ENCODE measurements at regions not wholly inside any gene's neighbourhood (a gene's known extent, or its start where the extent isn't known, plus 50 kb on each side); places are given as distances from the start of the nearest gene placed in this dataset.

DNA sequence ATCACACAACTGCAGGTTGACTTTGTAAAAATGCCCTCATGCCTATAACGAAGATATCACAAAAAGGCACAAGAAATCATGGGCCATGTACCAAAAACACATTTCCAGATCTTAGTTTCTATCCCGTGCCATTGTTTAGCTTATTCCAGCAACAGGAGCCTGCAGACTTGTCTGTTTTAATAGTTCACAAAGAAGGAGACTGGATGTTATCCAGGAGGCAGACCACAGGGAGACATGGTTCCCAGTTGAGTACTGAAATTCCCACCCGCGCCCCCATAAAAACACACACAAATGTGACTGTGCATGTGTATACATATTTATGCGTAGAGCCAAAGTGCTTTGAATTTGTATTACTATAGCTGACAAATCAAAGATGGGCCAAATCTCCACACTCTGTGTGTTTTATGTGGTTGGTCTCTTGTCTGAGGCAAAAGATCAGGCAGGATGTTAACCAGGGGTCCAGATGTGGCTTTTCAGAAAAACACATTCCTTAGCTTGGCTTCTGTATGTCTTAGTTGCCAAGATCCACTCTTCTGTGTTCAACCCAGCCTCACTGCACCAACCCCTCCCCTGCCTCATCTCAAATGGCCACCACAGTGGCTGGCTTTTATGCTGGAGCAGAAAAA, 469.2 kb upstream of the DIPK2B start:
- no peak overlapping the region for H3K9ac ChIP-seq (ENCODE audit: low read length)
- no peak overlapping the region for H3K4me2 ChIP-seq (ENCODE audit: low read length)
- H3K9me2 ChIP-seq (ENCODE audit: low read depth, low read length), result no peaks in the 10 kb centered on the region
- no peaks in the 10 kb centered on the region for H3K4me1 ChIP-seq (ENCODE audit: insufficient read depth, low read length, severe bottlenecking)
- no peaks in the 10 kb centered on the region for H3K27me3 ChIP-seq (ENCODE audit: insufficient read depth, low read length)
- H3F3A ChIP-seq (ENCODE audit: insufficient read depth, low read length), result no peaks in the 10 kb centered on the region
- H4K20me1 ChIP-seq (ENCODE audit: insufficient read depth, low read length), result no peaks in the 10 kb centered on the region
- H3K36me3 ChIP-seq (ENCODE audit: insufficient read depth, low read length), result no peaks in the 10 kb centered on the region
- H3K27ac ChIP-seq (ENCODE audit: low read depth, low read length, poor library complexity, severe bottlenecking), result no peak overlapping the region
- H3K4me3 ChIP-seq (ENCODE audit: low read depth, low read length, poor library complexity, severe bottlenecking), result no peak overlapping the region
- H2AFZ ChIP-seq (ENCODE audit: low read length), result no peak overlapping the region
- no peaks in the 10 kb centered on the region for H3K79me2 ChIP-seq (ENCODE audit: insufficient read depth, low read length)
- TF ChIP-seq CTCF (IDR thresholded peaks at IDR 0.05; ENCODE audit: low read length) (no peak), EZH2 (IDR thresholded peaks at IDR 0.05; ENCODE audit: borderline replicate concordance, low read length) (no peak)
- H3K9me3 ChIP-seq (ENCODE audit: low read length), result no peaks in the 10 kb centered on the region

GRCh38 chrX:45668686-45669443, 468.2 kb upstream of the DIPK2B start:
- Histone ChIP-seq H3K9ac (ENCODE audit: low read length) (no peak overlapping the region), H3K4me2 (ENCODE audit: low read length) (no peak overlapping the region), H3K9me3 (ENCODE audit: low read length) (no peaks in the 10 kb centered on the region), H3K27ac (ENCODE audit: low read depth, low read length, poor library complexity, severe bottlenecking) (no peak overlapping the region), H3K27me3 (ENCODE audit: insufficient read depth, low read length) (no peaks in the 10 kb centered on the region), H3K4me3 (ENCODE audit: low read depth, low read length, poor library complexity, severe bottlenecking) (no peak overlapping the region), H3K79me2 (ENCODE audit: insufficient read depth, low read length) (no peaks in the 10 kb centered on the region), H3F3A (ENCODE audit: insufficient read depth, low read length) (no peaks in the 10 kb centered on the region), H3K4me1 (ENCODE audit: insufficient read depth, low read length, severe bottlenecking) (no peaks in the 10 kb centered on the region), H3K9me2 (ENCODE audit: low read depth, low read length) (no peaks in the 10 kb centered on the region), H4K20me1 (ENCODE audit: insufficient read depth, low read length) (no peaks in the 10 kb centered on the region), H2AFZ (ENCODE audit: low read length) (no peak overlapping the region), H3K36me3 (ENCODE audit: insufficient read depth, low read length) (no peaks in the 10 kb centered on the region)
- TF ChIP-seq CTCF (IDR thresholded peaks at IDR 0.05; ENCODE audit: low read length), result no peak
- no peak for TF ChIP-seq EZH2 (IDR thresholded peaks at IDR 0.05; ENCODE audit: borderline replicate concordance, low read length)

- Histone ChIP-seq H3K4me1 (ENCODE audit: insufficient read depth, low read length, severe bottlenecking) (no peaks in the 10 kb centered on the region), H3K4me3 (ENCODE audit: low read depth, low read length, poor library complexity, severe bottlenecking) (no peak overlapping the region), H3F3A (ENCODE audit: insufficient read depth, low read length) (no peaks in the 10 kb centered on the region), H4K20me1 (ENCODE audit: insufficient read depth, low read length) (no peaks in the 10 kb centered on the region), H2AFZ (ENCODE audit: low read length) (no peak overlapping the region), H3K9me3 (ENCODE audit: low read length) (no peaks in the 10 kb centered on the region), H3K27ac (ENCODE audit: low read depth, low read length, poor library complexity, severe bottlenecking) (no peak overlapping the region), H3K9ac (ENCODE audit: low read length) (no peak overlapping the region), H3K27me3 (ENCODE audit: insufficient read depth, low read length) (no peaks in the 10 kb centered on the region), H3K36me3 (ENCODE audit: insufficient read depth, low read length) (no peaks in the 10 kb centered on the region), H3K9me2 (ENCODE audit: low read depth, low read length) (no peaks in the 10 kb centered on the region), H3K79me2 (ENCODE audit: insufficient read depth, low read length) (no peaks in the 10 kb centered on the region), H3K4me2 (ENCODE audit: low read length) (no peak overlapping the region)
- TF ChIP-seq CTCF (IDR thresholded peaks at IDR 0.05; ENCODE audit: low read length), result no peak
- TF ChIP-seq EZH2 (IDR thresholded peaks at IDR 0.05; ENCODE audit: borderline replicate concordance, low read length), result no peak
Measured at GRCh38 chrX:45667666-45668065, 467.0 kb upstream of the DIPK2B start.

All from OCI-LY1 (cell line).